Stomach (tissue), 8 donors: ENCODE measurements at regions not wholly inside any gene's neighbourhood (a gene's known extent, or its start where the extent isn't known, plus 50 kb on each side); places are given as distances from the start of the nearest gene placed in this dataset.

ENCODE experiments used
- DNase-seq, 2 donors: peaks; one replicate each; pipeline versions ENCODE4 v3.0.0 to v3.0.0-alpha.2; 2013 to 2019
- H3K27ac ChIP-seq, 5 donors: fragments of 200-600 bp in 4 of 5; sonication (generic) in 4 of 5; one replicate each; pipeline ENCODE4 v1.5.1; 2013 to 2019; ENCODE audit warnings: mild to moderate bottlenecking in 1 of 5, moderate library complexity in 1 of 5
- H3K27me3 ChIP-seq, 3 donors: fragments of 200-600 bp; sonication (generic); one replicate each; pipeline ENCODE4 v1.5.1; 2017 to 2019; ENCODE audit warnings: mixed run types in 1 of 3
- H3K36me3 ChIP-seq, 4 donors: fragments of 200-600 bp; sonication (generic); 1 replicate in 3 of 4; 2 replicates in 1 of 4; pipeline ENCODE4 v1.5.1; 2016 to 2019
- H3K4me1 ChIP-seq, 4 donors: fragments of 200-600 bp; sonication (generic); one replicate each; pipeline ENCODE4 v1.5.1; 2016 to 2019
- H3K4me3 ChIP-seq, 4 donors: fragments of 200-600 bp; sonication (generic) in 3 of 4; one replicate each; pipeline ENCODE4 v1.5.1; 2016 to 2019; ENCODE audit warnings: mild to moderate bottlenecking in 1 of 4
- H3K9me3 ChIP-seq, 4 donors: fragments of 200-600 bp; sonication (generic); one replicate each; pipeline ENCODE4 v1.5.1; 2016 to 2019
- EP300 ChIP-seq: sonication (generic); formaldehyde crosslinking; IDR thresholded peaks from one replicate; pipeline ENCODE4 v1.6.1; 2017; ENCODE audit warnings: antibody characterized with exemption
- POLR2A ChIP-seq, 4 donors: fragments of 450-650 bp; IDR thresholded peaks; one replicate each; pipeline ENCODE4 v1.6.1; 2016; ENCODE audit warnings: antibody characterized with exemption in 4 of 4, control low read depth in 2 of 4, mild to moderate bottlenecking in 1 of 4, moderate library complexity in 1 of 4
- POLR2AphosphoS5 ChIP-seq, 3 donors: sonication (generic); formaldehyde crosslinking; IDR thresholded peaks; one replicate each; pipeline ENCODE4 v1.6.1; 2016; ENCODE audit warnings: antibody characterized with exemption in 3 of 3
- WGBS, 5 donors: extraction: QIAGEN DNeasy Blood & Tissue Kit in 3 of 5; methylation state at CpG; one replicate each; pipeline versions ENCODE4 v1.1.5 to v1.1.7; 2013 to 2018; 5-methylcytosine and 5-hydroxymethylcytosine counted together
- intact Hi-C: fragments of 100-400 bp; cut with DNase I; formaldehyde crosslinking; loops from one replicate; pipeline ENCODE4 v1.15.1; 2023; ENCODE audit warnings: low total_unique reads
- TF ChIP-seq, protein P1 (sequence below), 7 experiments: fragments of 450-650 bp in 4 of 7; fragments of 200-600 bp in 3 of 7; sonication (generic) in 3 of 7; IDR thresholded peaks; one replicate each; pipeline ENCODE4 v1.5.1; 2016 to 2019; ENCODE audit warnings: antibody characterized with exemption in 7 of 7, control low read depth in 2 of 7, mild to moderate bottlenecking in 1 of 7
- donor health status: healthy with polysubstance abuse.
- donor health status: Bipolar disorder and iron deficiency.
- donor health status: healthy.

DNA sequence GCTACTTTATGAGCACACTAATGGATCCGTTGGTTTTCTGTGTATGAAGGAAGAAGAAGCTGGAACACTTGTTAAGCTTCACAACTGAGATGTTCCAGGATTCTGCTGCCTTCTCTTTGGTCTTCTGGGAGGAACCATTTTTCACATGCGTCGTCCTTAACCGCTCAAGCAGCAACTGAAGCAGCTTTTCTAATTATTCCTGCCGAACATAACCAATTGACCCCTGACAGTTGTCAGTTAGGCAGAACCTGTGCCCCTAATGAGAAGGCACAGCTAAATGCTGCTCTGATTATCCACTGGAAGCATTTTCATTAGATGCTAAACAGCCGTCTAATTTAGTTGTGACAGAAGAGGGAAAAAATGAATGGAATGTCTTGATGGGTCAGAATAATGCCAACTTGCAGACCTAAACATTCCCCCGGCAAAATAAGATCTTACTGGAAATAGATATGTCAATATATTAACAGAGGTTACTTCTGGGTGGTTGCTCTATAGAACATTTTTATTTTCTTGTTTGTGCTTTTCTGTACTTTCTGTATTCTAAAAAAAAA, 85.0 kb upstream of the SMLR1 start:
- Histone ChIP-seq H3K4me1 (no peaks in the 10 kb centered on the region), H3K9me3 (no peaks in the 10 kb centered on the region), H3K4me3 (no peak overlapping the region), H3K27ac (no peak overlapping the region), H3K27me3 (no peaks in the 10 kb centered on the region), H3K36me3 (no peaks in the 10 kb centered on the region)
- TF ChIP-seq POLR2A (IDR thresholded peaks at IDR 0.05) (no peak), EP300 (no peak), POLR2AphosphoS5 (IDR thresholded peaks at IDR 0.05) (no peak)
- TF ChIP-seq, protein P1, sequence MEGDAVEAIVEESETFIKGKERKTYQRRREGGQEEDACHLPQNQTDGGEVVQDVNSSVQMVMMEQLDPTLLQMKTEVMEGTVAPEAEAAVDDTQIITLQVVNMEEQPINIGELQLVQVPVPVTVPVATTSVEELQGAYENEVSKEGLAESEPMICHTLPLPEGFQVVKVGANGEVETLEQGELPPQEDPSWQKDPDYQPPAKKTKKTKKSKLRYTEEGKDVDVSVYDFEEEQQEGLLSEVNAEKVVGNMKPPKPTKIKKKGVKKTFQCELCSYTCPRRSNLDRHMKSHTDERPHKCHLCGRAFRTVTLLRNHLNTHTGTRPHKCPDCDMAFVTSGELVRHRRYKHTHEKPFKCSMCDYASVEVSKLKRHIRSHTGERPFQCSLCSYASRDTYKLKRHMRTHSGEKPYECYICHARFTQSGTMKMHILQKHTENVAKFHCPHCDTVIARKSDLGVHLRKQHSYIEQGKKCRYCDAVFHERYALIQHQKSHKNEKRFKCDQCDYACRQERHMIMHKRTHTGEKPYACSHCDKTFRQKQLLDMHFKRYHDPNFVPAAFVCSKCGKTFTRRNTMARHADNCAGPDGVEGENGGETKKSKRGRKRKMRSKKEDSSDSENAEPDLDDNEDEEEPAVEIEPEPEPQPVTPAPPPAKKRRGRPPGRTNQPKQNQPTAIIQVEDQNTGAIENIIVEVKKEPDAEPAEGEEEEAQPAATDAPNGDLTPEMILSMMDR (IDR thresholded peaks at IDR 0.05) = no peak
- no peak for DNase-seq
- 77 to 84% (median 81%) methylated on average over 7 of the region's 7 CpGs for WGBS, 5 donors
- intact Hi-C loops = no loop called here

DNA sequence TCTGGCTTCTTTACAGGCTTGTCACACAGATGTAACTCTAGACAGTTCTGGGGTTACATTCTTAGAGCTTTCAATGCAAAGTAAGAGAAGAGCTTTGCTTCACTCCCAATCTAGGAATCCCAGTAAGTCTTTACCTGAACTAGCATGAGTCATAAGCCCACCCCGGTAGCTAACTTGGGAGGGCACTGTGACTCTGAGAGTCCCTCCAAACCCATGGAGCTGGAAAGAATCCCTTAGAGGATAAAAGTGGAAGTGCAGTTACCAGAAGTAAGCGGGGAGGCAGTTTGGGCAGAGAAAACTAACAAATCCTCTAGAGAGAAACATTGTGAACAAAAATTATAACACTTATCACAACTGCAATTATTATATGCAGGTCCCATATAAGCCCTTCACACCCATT, 84.0 kb upstream of the SMLR1 start:
- TF ChIP-seq POLR2A (IDR thresholded peaks at IDR 0.05) (no peak), EP300 (no peak), POLR2AphosphoS5 (IDR thresholded peaks at IDR 0.05) (no peak)
- TF ChIP-seq, protein P1 (IDR thresholded peaks at IDR 0.05) = no peak
- no peak overlapping the region for H3K27ac ChIP-seq
- intact Hi-C loops = no loop called here

GRCh38 chr6:130744576-130745366, 82.4 kb upstream of the SMLR1 start:
- intact Hi-C loops = no loop called here
- 55 to 74% (median 66%) methylated on average over 2 of the region's 2 CpGs for WGBS, 5 donors
- H3K9me3 ChIP-seq = peaks cover 0 to 10% (median 9%) of the 10 kb centered on the region in 4 donors

More for the DNA sequence above, 84.0 kb upstream of the SMLR1 start:
- no peaks in the 10 kb centered on the region for H3K27me3 ChIP-seq
- 38 to 61% (median 49%) methylated on average over 2 of the region's 2 CpGs for WGBS, 5 donors
- H3K4me3 ChIP-seq = no peak overlapping the region
- H3K9me3 ChIP-seq = no peaks in the 10 kb centered on the region
- no peaks in the 10 kb centered on the region for H3K4me1 ChIP-seq
- no peak for DNase-seq
- no peaks in the 10 kb centered on the region for H3K36me3 ChIP-seq

GRCh38 chr6:130748041-130748440, 79.2 kb upstream of the SMLR1 start:
- TF ChIP-seq, protein P1 (IDR thresholded peaks at IDR 0.05) = no peak
- TF ChIP-seq EP300 (no peak), POLR2AphosphoS5 (IDR thresholded peaks at IDR 0.05) (no peak), POLR2A (IDR thresholded peaks at IDR 0.05) (no peak)
- intact Hi-C loops = no loop called here
- no peak overlapping the region for H3K4me3 ChIP-seq
- no peak overlapping the region for H3K27ac ChIP-seq
- H3K4me1 ChIP-seq = no peaks in the 10 kb centered on the region
- H3K36me3 ChIP-seq = no peaks in the 10 kb centered on the region
- no peak for DNase-seq
- 27 to 98% (median 92%) methylated on average over 1 of the region's 1 CpG for WGBS, 5 donors
- H3K9me3 ChIP-seq = peaks cover 0 to 16% (median 12%) of the 10 kb centered on the region in 4 donors
- H3K27me3 ChIP-seq = no peaks in the 10 kb centered on the region

More at GRCh38 chr6:130744576-130745366, 82.4 kb upstream of the SMLR1 start:
- H3K4me3 ChIP-seq = no peak overlapping the region
- no peak overlapping the region for H3K27ac ChIP-seq
- no peaks in the 10 kb centered on the region for H3K36me3 ChIP-seq
- TF ChIP-seq POLR2AphosphoS5 (IDR thresholded peaks at IDR 0.05) = no peak
- no peak for TF ChIP-seq EP300
- TF ChIP-seq, protein P1 (IDR thresholded peaks at IDR 0.05) = no peak
- TF ChIP-seq POLR2A (IDR thresholded peaks at IDR 0.05) = no peak
- no peaks in the 10 kb centered on the region for H3K4me1 ChIP-seq
- no peak for DNase-seq
- H3K27me3 ChIP-seq = no peaks in the 10 kb centered on the region
